ENCODE measurements at regions not wholly inside any gene's neighbourhood (a gene's known extent, or its start where the extent isn't known, plus 50 kb on each side); places are given as distances from the start of the nearest gene placed in this dataset.
A peak's percentile ranks its signal among the peaks of the same experiment; 100 is the strongest.

- TF ChIP-seq CTCF (conservative IDR thresholded peaks at IDR 0.05) = no peak
- H3K27ac ChIP-seq = no peak overlapping the region
Measured at GRCh38 chr9:113720495-113720894, 155.6 kb upstream of the ZNF618 start.

- TF ChIP-seq CTCF (conservative IDR thresholded peaks at IDR 0.05) = no peak
Measured at GRCh38 chr9:113721856-113722255, 154.3 kb upstream of the ZNF618 start.

GRCh38 chr9:113724202-113724601 is 151.9 kb upstream of the ZNF618 start:
- H3K27ac ChIP-seq = no peak overlapping the region
- TF ChIP-seq CTCF (conservative IDR thresholded peaks at IDR 0.05) = no peak

More at GRCh38 chr9:113721856-113722255, 154.3 kb upstream of the ZNF618 start:
- no peak overlapping the region for H3K27ac ChIP-seq

- H3K27ac ChIP-seq = no peak overlapping the region
- no peak for TF ChIP-seq CTCF (conservative IDR thresholded peaks at IDR 0.05)
Measured at GRCh38 chr9:113728989-113729388, 147.1 kb upstream of the ZNF618 start.

- H3K27ac ChIP-seq = no peak overlapping the region
- no peak for TF ChIP-seq CTCF (conservative IDR thresholded peaks at IDR 0.05)
Measured at GRCh38 chr9:113734826-113735225, 141.3 kb upstream of the ZNF618 start.

- TF ChIP-seq CTCF (conservative IDR thresholded peaks at IDR 0.05) = peak; percentile 96
- H3K27ac ChIP-seq = no peak overlapping the region
Measured at GRCh38 chr9:113737517-113738271, 138.4 kb upstream of the ZNF618 start.

GRCh38 chr9:113738496-113738892 is 137.6 kb upstream of the ZNF618 start:
- TF ChIP-seq CTCF (conservative IDR thresholded peaks at IDR 0.05) = no peak
- no peak overlapping the region for H3K27ac ChIP-seq
